Glutamatergic neuron (in vitro differentiated cells): ENCODE measurements at regions not wholly inside any gene's neighbourhood (a gene's known extent, or its start where the extent isn't known, plus 50 kb on each side); places are given as distances from the start of the nearest gene placed in this dataset.

ENCODE experiments used
- DNase-seq: peaks from one replicate; pipeline ENCODE4 v3.0.0; 2022
- H3K27ac Mint-ChIP-seq: one replicate; pipeline ENCODE4 v1.8.0; 2020; ENCODE audit warnings: mild to moderate bottlenecking, mixed read lengths, inconsistent platforms; ENCODE audit not compliant: unreplicated experiment
- H3K27me3 Mint-ChIP-seq: one replicate; pipeline ENCODE4 v1.8.0; 2020; ENCODE audit warnings: mild to moderate bottlenecking, moderate library complexity, mixed read lengths, inconsistent platforms; ENCODE audit not compliant: unreplicated experiment
- H3K36me3 Mint-ChIP-seq: one replicate; pipeline ENCODE4 v1.8.0; 2020; ENCODE audit warnings: mild to moderate bottlenecking, mixed read lengths, inconsistent platforms; ENCODE audit not compliant: unreplicated experiment
- H3K4me1 Mint-ChIP-seq: one replicate; pipeline ENCODE4 v1.8.0; 2020; ENCODE audit warnings: mild to moderate bottlenecking, low read depth, mixed read lengths, inconsistent platforms; ENCODE audit not compliant: unreplicated experiment
- H3K4me3 Mint-ChIP-seq: one replicate; pipeline ENCODE4 v1.8.0; 2020; ENCODE audit warnings: mild to moderate bottlenecking, mixed read lengths, inconsistent platforms; ENCODE audit not compliant: unreplicated experiment
- H3K9me3 Mint-ChIP-seq: one replicate; pipeline ENCODE4 v1.8.0; 2020; ENCODE audit warnings: mild to moderate bottlenecking, moderate library complexity, mixed read lengths, inconsistent platforms; ENCODE audit not compliant: unreplicated experiment
- TF ChIP-seq, protein P1 (sequence below): fragments of 200-600 bp; sonication (generic); IDR thresholded peaks from one replicate; pipeline ENCODE4 v1.5.0; 2021; ENCODE audit not compliant: partially characterized antibody, unreplicated experiment

GRCh38 chr9:108789742-108790141 lies 66.0 kb downstream of the ACTL7B start:
- H3K27ac Mint-ChIP-seq = no peak overlapping the region
- no peaks in the 10 kb centered on the region for H3K9me3 Mint-ChIP-seq
- H3K4me3 Mint-ChIP-seq = no peak overlapping the region
- no peak for DNase-seq
- peaks cover 15% of the 10 kb centered on the region for H3K4me1 Mint-ChIP-seq
- TF ChIP-seq, protein P1, sequence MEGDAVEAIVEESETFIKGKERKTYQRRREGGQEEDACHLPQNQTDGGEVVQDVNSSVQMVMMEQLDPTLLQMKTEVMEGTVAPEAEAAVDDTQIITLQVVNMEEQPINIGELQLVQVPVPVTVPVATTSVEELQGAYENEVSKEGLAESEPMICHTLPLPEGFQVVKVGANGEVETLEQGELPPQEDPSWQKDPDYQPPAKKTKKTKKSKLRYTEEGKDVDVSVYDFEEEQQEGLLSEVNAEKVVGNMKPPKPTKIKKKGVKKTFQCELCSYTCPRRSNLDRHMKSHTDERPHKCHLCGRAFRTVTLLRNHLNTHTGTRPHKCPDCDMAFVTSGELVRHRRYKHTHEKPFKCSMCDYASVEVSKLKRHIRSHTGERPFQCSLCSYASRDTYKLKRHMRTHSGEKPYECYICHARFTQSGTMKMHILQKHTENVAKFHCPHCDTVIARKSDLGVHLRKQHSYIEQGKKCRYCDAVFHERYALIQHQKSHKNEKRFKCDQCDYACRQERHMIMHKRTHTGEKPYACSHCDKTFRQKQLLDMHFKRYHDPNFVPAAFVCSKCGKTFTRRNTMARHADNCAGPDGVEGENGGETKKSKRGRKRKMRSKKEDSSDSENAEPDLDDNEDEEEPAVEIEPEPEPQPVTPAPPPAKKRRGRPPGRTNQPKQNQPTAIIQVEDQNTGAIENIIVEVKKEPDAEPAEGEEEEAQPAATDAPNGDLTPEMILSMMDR = no peak
- peaks cover 6% of the 10 kb centered on the region for H3K36me3 Mint-ChIP-seq
- H3K27me3 Mint-ChIP-seq = peaks cover 6% of the 10 kb centered on the region

- Mint-ChIP-seq H3K27me3 (peaks cover 1% of the 10 kb centered on the region), H3K9me3 (no peaks in the 10 kb centered on the region), H3K4me3 (no peak overlapping the region), H3K36me3 (no peaks in the 10 kb centered on the region), H3K27ac (no peak overlapping the region), H3K4me1 (peaks cover 34% of the 10 kb centered on the region)
- TF ChIP-seq, protein P1 = no peak
- no peak for DNase-seq
Observed at GRCh38 chr9:108787690-108788048, 68.1 kb downstream of the ACTL7B start.

DNA sequence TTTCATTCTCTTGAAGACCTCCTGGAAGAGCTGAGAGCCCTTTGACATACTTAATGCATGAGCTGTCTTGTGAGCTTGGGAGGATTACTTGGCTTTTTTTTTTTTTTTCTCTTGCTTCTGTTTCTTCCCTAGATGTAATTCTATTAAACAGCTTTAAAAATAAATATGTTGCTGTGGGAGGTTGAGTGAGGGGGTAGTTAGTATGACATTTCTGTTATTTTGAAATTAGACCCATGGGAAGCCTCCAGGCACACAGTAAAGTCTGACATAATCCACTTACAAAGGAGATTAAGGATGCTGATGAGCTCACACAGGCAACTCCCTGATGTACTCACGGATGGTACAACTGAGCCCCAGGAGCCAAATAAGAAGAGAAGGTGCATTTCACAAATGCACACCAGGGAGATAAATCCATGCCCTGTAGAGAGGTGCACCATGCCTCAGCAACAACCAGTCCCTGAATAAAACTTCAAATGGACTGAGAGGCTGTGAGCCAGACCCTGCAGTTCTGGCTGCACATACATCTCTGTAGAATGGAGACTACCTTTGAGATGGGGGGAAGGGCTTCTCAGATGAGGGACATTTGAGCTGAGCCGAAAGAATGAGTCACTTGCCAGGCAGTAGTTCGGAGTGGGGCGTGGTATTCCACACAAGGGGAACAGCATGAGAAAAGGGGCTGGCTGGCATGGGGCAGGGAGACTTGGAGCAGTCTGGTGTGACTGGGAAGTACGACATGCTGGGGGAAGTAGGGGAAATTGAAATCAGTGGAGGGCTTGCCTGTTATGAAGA lies 68.7 kb downstream of the ACTL7B start:
- H3K27me3 Mint-ChIP-seq = peaks cover 1% of the 10 kb centered on the region
- TF ChIP-seq, protein P1 = no peak
- H3K27ac Mint-ChIP-seq = peak overlapping the region; percentile 25
- no peaks in the 10 kb centered on the region for H3K36me3 Mint-ChIP-seq
- no peaks in the 10 kb centered on the region for H3K9me3 Mint-ChIP-seq
- DNase-seq = no peak
- peaks cover 34% of the 10 kb centered on the region for H3K4me1 Mint-ChIP-seq
- no peak overlapping the region for H3K4me3 Mint-ChIP-seq

DNA sequence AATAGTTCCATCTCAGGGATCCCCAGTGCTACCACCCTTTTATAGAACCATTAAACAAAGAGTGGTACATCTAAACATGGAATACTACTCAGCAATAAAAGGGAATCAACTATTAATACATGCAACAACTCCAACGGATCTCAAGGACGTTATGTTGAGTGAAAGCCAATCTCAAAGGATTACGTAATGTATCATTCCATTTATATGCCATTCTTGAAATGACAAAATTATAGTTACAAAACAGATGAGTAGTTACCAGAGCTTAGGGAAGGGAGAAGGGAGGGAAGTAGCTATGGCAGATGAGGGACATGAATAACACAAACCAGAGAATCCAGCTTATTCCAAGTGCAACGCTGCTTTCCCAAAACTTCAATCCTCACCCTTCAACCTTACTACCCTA lies 69.5 kb downstream of the ACTL7B start:
- H3K36me3 Mint-ChIP-seq = no peaks in the 10 kb centered on the region
- H3K27me3 Mint-ChIP-seq = peaks cover 1% of the 10 kb centered on the region
- no peak for DNase-seq
- H3K9me3 Mint-ChIP-seq = no peaks in the 10 kb centered on the region
- TF ChIP-seq, protein P1 = no peak
- H3K4me3 Mint-ChIP-seq = no peak overlapping the region
- peaks cover 34% of the 10 kb centered on the region for H3K4me1 Mint-ChIP-seq
- H3K27ac Mint-ChIP-seq = no peak overlapping the region

- no peak overlapping the region for H3K4me3 Mint-ChIP-seq
- H3K27me3 Mint-ChIP-seq = peaks cover 1% of the 10 kb centered on the region
- no peak for DNase-seq
- no peaks in the 10 kb centered on the region for H3K9me3 Mint-ChIP-seq
- peaks cover 38% of the 10 kb centered on the region for H3K4me1 Mint-ChIP-seq
- no peak overlapping the region for H3K27ac Mint-ChIP-seq
- no peaks in the 10 kb centered on the region for H3K36me3 Mint-ChIP-seq
- TF ChIP-seq, protein P1 = no peak
Observed at GRCh38 chr9:108784998-108785397, 70.8 kb downstream of the ACTL7B start.
